ENCODE measurements at regions not wholly inside any gene's neighbourhood (a gene's known extent, or its start where the extent isn't known, plus 50 kb on each side); places are given as distances from the start of the nearest gene placed in this dataset.

GRCh38 chr2:217433522-217433921, 569.3 kb downstream of the TNS1 start:
- no peak for TF ChIP-seq CTCF (IDR thresholded peaks at IDR 0.05)
- TF ChIP-seq ZFX (IDR thresholded peaks at IDR 0.05; ENCODE audit: borderline replicate concordance) = no peak
